ENCODE measurements at regions not wholly inside any gene's neighbourhood (a gene's known extent, or its start where the extent isn't known, plus 50 kb on each side); places are given as distances from the start of the nearest gene placed in this dataset.

GRCh38 chr22:34849965-34850364, 216.0 kb upstream of the ISX start:
- no peak for DNase-seq
- no peaks in the 10 kb centered on the region for H3K27me3 ChIP-seq (ENCODE audit: control insufficient read depth, insufficient read depth, low read length)
- H3K4me3 ChIP-seq (ENCODE audit: insufficient read depth, low read depth, low read length), result no peak overlapping the region
- H3K36me3 ChIP-seq (replicated peaks; ENCODE audit: control insufficient read depth, insufficient read depth, low read length), result no peaks in the 10 kb centered on the region

DNA sequence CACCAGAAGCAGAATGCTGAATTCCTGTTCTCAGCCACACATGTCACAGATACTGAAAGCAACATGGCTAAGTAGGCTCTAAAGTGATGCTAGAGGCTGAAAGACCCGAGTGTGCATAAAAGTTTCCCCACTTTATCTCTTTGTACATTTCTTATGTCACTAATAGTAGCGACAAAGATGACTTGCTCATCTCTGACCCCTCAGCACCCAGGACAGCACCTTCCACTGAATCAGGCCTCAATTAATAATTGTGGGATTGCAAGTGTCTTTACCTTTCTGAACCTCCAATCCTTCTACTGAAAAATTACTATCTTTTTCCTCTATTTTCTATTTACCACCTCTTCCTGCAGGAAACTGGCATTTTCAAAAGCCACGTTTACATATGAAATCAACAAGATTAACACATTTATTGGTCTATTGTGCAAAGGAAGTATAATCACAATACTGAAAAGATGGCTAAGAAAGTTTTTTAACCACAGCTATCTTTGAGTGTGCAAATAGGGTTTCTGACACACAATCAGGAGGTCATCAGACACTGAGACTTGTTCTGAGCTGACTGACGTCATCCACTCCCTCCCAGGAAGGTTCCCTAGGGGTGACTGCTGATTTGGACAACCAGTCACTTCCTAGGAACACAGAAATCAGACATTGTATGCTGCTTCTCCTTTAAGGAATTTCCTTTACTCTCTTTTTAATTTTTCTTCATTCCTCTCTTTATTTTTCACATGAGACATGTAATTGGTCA, 213.9 kb upstream of the ISX start:
- no peak overlapping the region for H3K4me3 ChIP-seq (ENCODE audit: insufficient read depth, low read depth, low read length)
- no peaks in the 10 kb centered on the region for H3K27me3 ChIP-seq (ENCODE audit: control insufficient read depth, insufficient read depth, low read length)
- peak; percentile 26 for DNase-seq
- no peaks in the 10 kb centered on the region for H3K36me3 ChIP-seq (replicated peaks; ENCODE audit: control insufficient read depth, insufficient read depth, low read length)

GRCh38 chr22:34855471-34855870, 210.5 kb upstream of the ISX start:
- H3K4me3 ChIP-seq (ENCODE audit: insufficient read depth, low read depth, low read length), result no peak overlapping the region
- H3K36me3 ChIP-seq (replicated peaks; ENCODE audit: control insufficient read depth, insufficient read depth, low read length), result no peaks in the 10 kb centered on the region
- no peak for DNase-seq
- H3K27me3 ChIP-seq (ENCODE audit: control insufficient read depth, insufficient read depth, low read length), result no peaks in the 10 kb centered on the region

DNA sequence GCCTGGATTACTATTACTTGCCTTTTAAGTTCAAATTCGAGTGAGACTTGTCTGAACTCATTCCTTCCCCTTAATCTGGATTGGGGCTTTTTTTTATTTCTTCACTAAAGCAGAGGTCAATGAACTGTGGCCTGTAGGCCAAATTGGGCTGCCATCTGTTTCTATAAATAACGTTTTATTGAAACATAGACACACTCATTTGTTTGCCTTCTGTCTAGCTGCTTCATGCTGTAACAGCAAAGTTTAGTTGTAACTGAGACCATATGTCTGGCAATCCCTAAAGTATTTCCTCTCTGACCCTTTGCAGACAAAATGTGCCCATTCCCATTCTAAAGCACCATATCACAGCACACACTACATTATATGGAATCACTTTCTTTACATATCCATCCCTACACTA, 207.9 kb upstream of the ISX start:
- no peak overlapping the region for H3K4me3 ChIP-seq (ENCODE audit: insufficient read depth, low read depth, low read length)
- no peaks in the 10 kb centered on the region for H3K36me3 ChIP-seq (replicated peaks; ENCODE audit: control insufficient read depth, insufficient read depth, low read length)
- DNase-seq, result no peak
- no peaks in the 10 kb centered on the region for H3K27me3 ChIP-seq (ENCODE audit: control insufficient read depth, insufficient read depth, low read length)

DNA sequence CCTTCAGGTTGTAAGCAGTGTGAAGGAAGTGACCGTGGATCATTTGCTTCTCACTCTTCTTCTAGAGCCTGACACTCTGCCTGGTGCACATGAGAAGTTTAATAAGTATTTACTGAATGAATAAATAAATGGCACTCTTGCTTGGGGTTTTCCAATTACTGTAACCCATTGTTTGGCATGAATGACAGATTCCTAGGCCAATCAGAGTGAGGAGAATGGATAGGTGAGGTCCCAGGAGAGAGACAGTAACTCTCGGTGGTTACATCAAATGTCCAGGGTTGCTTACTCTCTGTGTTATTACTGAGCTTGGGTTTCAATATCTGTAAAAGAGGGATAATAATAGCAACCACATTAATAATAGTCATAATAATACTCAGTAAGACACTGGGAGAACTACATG, 204.2 kb upstream of the ISX start:
- no peaks in the 10 kb centered on the region for H3K36me3 ChIP-seq (replicated peaks; ENCODE audit: control insufficient read depth, insufficient read depth, low read length)
- no peaks in the 10 kb centered on the region for H3K27me3 ChIP-seq (ENCODE audit: control insufficient read depth, insufficient read depth, low read length)
- H3K4me3 ChIP-seq (ENCODE audit: insufficient read depth, low read depth, low read length), result no peak overlapping the region
- no peak for DNase-seq

GRCh38 chr22:34866081-34866480, 199.9 kb upstream of the ISX start:
- no peak overlapping the region for H3K4me3 ChIP-seq (ENCODE audit: insufficient read depth, low read depth, low read length)
- no peaks in the 10 kb centered on the region for H3K27me3 ChIP-seq (ENCODE audit: control insufficient read depth, insufficient read depth, low read length)
- DNase-seq, result no peak
- H3K36me3 ChIP-seq (replicated peaks; ENCODE audit: control insufficient read depth, insufficient read depth, low read length), result no peaks in the 10 kb centered on the region

DNA sequence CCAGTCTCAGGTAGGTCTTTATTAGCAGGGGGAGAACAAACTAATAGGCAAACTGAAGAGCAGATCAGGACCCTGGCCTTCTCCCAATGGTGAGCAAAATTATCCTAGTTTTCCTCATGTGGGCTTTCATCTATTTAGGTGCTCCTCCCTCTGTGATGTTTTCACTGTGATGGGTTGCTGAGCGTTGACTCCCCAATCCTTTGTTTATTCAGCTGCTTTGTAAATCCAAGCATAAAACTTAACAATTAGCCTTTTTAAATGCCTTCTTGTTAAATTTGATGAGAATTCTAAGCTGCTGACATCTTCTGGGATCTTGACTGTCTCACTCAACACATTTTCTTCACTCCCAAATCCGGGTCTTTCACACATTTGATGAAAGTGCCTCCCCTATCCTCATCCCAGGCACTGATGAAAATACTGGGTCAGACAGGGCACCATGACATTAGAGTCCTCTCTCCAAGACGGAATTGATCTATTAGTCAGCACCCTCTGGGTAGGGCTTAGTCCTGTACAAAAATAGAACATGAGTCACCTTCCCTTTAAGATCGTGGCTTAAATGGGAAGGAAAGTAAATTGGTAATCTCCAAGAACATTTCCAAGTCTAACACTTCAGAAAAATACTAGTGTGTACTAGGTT, 199.3 kb upstream of the ISX start:
- DNase-seq, result no peak
- H3K27me3 ChIP-seq (ENCODE audit: control insufficient read depth, insufficient read depth, low read length), result no peaks in the 10 kb centered on the region
- H3K36me3 ChIP-seq (replicated peaks; ENCODE audit: control insufficient read depth, insufficient read depth, low read length), result no peaks in the 10 kb centered on the region
- no peak overlapping the region for H3K4me3 ChIP-seq (ENCODE audit: insufficient read depth, low read depth, low read length)

- no peak for DNase-seq
- H3K36me3 ChIP-seq (replicated peaks; ENCODE audit: control insufficient read depth, insufficient read depth, low read length), result no peaks in the 10 kb centered on the region
- no peaks in the 10 kb centered on the region for H3K27me3 ChIP-seq (ENCODE audit: control insufficient read depth, insufficient read depth, low read length)
- H3K4me3 ChIP-seq (ENCODE audit: insufficient read depth, low read depth, low read length), result no peak overlapping the region
Measured at GRCh38 chr22:34877506-34877905, 188.5 kb upstream of the ISX start.

DNA sequence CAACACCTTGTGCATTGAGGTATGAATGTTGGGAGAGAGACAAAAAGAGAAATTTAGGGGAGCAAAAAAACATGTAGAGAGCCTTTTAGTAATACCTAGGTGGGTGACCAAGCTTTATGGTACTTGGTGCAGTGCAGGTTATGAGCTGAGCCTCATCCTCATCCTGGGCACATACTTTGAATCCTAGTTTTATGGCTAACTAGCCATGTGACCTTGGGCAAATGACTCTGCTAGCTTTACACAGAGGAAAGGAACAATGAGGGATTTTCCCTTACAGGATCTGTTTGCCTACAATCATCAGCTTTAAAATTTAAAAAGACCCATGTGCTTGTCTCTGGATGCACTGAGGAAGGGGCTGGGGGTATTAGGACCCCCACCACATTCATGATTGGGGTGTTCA, 187.8 kb upstream of the ISX start:
- no peak for DNase-seq
- no peaks in the 10 kb centered on the region for H3K27me3 ChIP-seq (ENCODE audit: control insufficient read depth, insufficient read depth, low read length)
- no peak overlapping the region for H3K4me3 ChIP-seq (ENCODE audit: insufficient read depth, low read depth, low read length)
- no peaks in the 10 kb centered on the region for H3K36me3 ChIP-seq (replicated peaks; ENCODE audit: control insufficient read depth, insufficient read depth, low read length)

DNA sequence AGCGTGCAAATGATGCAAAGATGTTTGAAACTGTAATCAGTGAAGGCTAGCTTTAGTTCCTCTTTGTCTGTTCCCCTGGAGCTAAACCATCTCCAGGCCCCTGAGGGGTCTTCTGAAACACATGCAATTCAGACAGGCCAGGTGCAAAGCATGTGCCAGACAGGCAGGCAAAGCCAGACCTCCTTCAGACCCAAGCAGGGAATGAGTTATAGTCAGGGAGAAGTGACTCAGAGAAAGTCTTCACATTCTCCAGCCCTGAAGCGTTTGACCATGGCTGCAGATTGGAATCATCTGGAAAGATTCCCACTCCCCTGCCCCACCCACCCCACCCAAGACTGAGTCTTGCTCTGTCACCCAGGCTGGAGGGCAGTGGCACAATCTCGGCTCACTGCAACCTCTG, 187.0 kb upstream of the ISX start:
- Histone ChIP-seq H3K36me3 (replicated peaks; ENCODE audit: control insufficient read depth, insufficient read depth, low read length) (no peaks in the 10 kb centered on the region), H3K4me3 (ENCODE audit: insufficient read depth, low read depth, low read length) (no peak overlapping the region), H3K27me3 (ENCODE audit: control insufficient read depth, insufficient read depth, low read length) (no peaks in the 10 kb centered on the region)
- no peak for DNase-seq

DNA sequence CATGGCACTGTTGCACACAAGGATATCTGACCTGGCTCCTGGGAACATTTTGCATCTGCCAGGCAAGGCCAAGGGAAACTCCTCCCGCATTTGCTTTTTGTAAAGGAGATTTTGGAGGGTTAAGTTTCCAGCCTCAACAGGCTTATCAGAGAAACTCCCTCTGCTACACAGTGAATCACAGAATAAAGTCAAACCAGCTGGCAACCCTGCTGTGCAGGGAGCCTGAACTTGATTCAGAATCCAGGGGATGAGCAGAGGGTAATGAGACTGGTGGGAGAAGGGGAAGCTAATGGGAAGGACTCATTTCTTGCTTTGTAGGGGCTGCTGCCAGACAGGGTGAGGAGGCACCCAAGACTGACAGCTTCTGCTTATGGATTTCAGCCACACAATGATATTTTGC, 185.3 kb upstream of the ISX start:
- H3K36me3 ChIP-seq (replicated peaks; ENCODE audit: control insufficient read depth, insufficient read depth, low read length), result no peaks in the 10 kb centered on the region
- DNase-seq, result no peak

GRCh38 chr22:34881453-34881852, 184.5 kb upstream of the ISX start:
- Histone ChIP-seq H3K27me3 (ENCODE audit: control insufficient read depth, insufficient read depth, low read length) (no peaks in the 10 kb centered on the region), H3K36me3 (replicated peaks; ENCODE audit: control insufficient read depth, insufficient read depth, low read length) (no peaks in the 10 kb centered on the region), H3K4me3 (ENCODE audit: insufficient read depth, low read depth, low read length) (no peak overlapping the region)
- DNase-seq, result no peak

More for the DNA sequence above, 185.3 kb upstream of the ISX start:
- H3K27me3 ChIP-seq (ENCODE audit: control insufficient read depth, insufficient read depth, low read length), result no peaks in the 10 kb centered on the region
- no peak overlapping the region for H3K4me3 ChIP-seq (ENCODE audit: insufficient read depth, low read depth, low read length)

DNA sequence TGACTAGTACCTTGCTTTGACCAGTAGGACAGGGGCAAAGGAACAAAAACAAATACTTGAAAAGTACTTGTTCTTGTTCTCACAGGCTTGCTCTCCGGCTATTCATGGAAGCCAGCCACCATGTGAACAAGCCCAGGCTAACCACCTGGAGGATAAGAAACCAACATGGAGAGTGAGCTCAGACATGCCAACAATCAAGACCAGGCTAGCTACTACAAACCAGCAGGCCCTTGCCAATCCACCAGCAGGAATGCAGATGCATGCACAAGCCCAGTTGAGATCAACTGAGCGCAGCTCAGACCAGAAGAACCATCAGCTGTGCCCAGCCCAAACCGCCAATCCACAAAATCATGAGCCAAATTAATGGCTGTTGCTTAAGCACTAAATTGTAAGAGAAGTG, 180.1 kb upstream of the ISX start:
- H3K36me3 ChIP-seq (replicated peaks; ENCODE audit: control insufficient read depth, insufficient read depth, low read length), result no peaks in the 10 kb centered on the region
- H3K27me3 ChIP-seq (ENCODE audit: control insufficient read depth, insufficient read depth, low read length), result no peaks in the 10 kb centered on the region
- no peak overlapping the region for H3K4me3 ChIP-seq (ENCODE audit: insufficient read depth, low read depth, low read length)
- DNase-seq, result no peak

DNA sequence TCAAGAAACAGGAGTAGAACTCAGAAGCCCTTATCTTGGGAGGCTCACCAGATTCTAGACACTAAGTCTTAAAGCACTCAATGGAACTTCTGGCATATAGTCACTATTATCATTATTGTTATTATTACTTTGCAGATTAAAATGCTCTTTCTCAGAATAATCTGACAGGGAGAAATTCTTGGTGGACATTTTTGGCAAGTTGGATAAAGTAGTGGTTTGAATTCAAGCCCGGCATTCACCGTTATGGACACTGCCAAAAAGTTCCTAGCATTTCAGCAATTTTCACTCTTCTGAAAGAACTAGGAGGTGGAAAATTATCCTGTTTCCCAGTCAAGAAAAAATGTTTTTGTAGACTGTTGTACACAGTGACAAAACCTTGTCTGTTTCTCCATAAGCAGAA, 179.6 kb upstream of the ISX start:
- H3K27me3 ChIP-seq (ENCODE audit: control insufficient read depth, insufficient read depth, low read length), result no peaks in the 10 kb centered on the region
- no peak for DNase-seq
- no peaks in the 10 kb centered on the region for H3K36me3 ChIP-seq (replicated peaks; ENCODE audit: control insufficient read depth, insufficient read depth, low read length)
- no peak overlapping the region for H3K4me3 ChIP-seq (ENCODE audit: insufficient read depth, low read depth, low read length)

DNA sequence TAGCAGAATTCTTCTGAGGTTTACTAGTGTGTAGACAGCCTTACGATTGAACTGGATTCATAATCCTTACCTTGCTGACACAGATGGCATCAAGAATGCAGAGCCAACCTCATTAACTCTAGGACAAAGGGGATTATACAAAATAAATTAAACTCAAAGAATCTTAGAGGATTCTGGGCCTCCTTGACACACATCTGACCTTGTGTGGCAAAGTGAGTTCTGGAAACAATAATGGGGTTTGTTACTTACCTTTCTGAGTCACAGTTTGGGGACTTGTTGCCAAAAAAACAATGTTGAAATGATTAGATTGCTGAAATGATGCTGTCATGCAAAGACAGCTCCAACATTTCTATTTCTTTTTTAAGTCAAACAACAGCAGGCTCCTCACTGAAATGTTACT, 179.1 kb upstream of the ISX start:
- Histone ChIP-seq H3K36me3 (replicated peaks; ENCODE audit: control insufficient read depth, insufficient read depth, low read length) (no peaks in the 10 kb centered on the region), H3K27me3 (ENCODE audit: control insufficient read depth, insufficient read depth, low read length) (no peaks in the 10 kb centered on the region), H3K4me3 (ENCODE audit: insufficient read depth, low read depth, low read length) (no peak overlapping the region)
- DNase-seq, result no peak

Measured in H7 (cell line).